Stimulated activated memory B cell treated with anti-CD40 and anti-IgM and Interleukin-4, amounts not matched to agents 10 μg/mL and 1 μg/mL and 100 μg/mL, for 72 hours (primary cell): ENCODE measurements at regions not wholly inside any gene's neighbourhood (a gene's known extent, or its start where the extent isn't known, plus 50 kb on each side); places are given as distances from the start of the nearest gene placed in this dataset.
"Not testable (repeated sequence)": the region's sequence is repeated elsewhere in the genome, so short reads cannot be mapped to it uniquely, and the experiment has no call there.

Source experiments
- ATAC-seq: fragments of 150-1000 bp; cut with Tn5 transposase; 2 replicates; pipeline ENCODE4 v1.10.0; 2021
- H3K27ac Mint-ChIP-seq: one replicate; pipeline ENCODE4 v1.8.0; 2022; ENCODE audit warnings: mild to moderate bottlenecking, mixed read lengths
- H3K27me3 Mint-ChIP-seq: one replicate; pipeline ENCODE4 v1.8.0; 2022; ENCODE audit warnings: mixed read lengths
- H3K36me3 Mint-ChIP-seq: one replicate; pipeline ENCODE4 v1.8.0; 2022; ENCODE audit warnings: mixed read lengths
- H3K4me1 Mint-ChIP-seq: one replicate; pipeline ENCODE4 v1.8.0; 2022; ENCODE audit warnings: mixed read lengths
- H3K4me3 Mint-ChIP-seq: one replicate; pipeline ENCODE4 v1.8.0; 2022; ENCODE audit warnings: mild to moderate bottlenecking, moderate library complexity, mixed read lengths
- H3K9me3 Mint-ChIP-seq: one replicate; pipeline ENCODE4 v1.8.0; 2022; ENCODE audit warnings: mixed read lengths

DNA sequence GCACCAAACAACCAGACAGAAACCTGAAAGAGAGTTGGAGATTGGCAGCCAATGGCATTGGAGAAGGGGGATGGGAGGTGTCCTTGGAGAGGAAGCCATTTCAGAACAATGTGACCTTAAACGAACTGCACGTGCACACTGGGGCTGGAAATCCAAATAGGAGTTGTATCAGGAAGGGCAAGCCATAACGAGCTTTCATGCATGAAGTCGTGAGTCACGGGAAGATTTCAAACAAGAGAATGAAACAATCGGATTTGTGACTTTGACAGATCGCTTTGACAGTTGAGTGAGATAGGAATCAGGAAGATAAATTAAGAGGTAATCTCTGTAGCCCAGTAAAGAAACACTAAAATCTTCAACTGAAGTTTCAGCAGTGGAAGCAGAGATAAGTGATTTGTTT is 445.8 kb upstream of the ZP4 start:
- H3K27me3 Mint-ChIP-seq = no peaks in the 10 kb centered on the region
- H3K9me3 Mint-ChIP-seq = peaks cover 14% of the 10 kb centered on the region
- H3K4me3 Mint-ChIP-seq = no peak overlapping the region
- no peaks in the 10 kb centered on the region for H3K36me3 Mint-ChIP-seq
- H3K4me1 Mint-ChIP-seq = no peaks in the 10 kb centered on the region
- no peak overlapping the region for H3K27ac Mint-ChIP-seq
- no peak for ATAC-seq

- Mint-ChIP-seq H3K27me3 (no peaks in the 10 kb centered on the region), H3K9me3 (peaks cover 11% of the 10 kb centered on the region)
Measured at GRCh38 chr1:238334170-238334569, 443.4 kb upstream of the ZP4 start.

GRCh38 chr1:238331557-238331956 is 440.8 kb upstream of the ZP4 start:
- H3K4me3 Mint-ChIP-seq = no peak overlapping the region
- peaks cover 7% of the 10 kb centered on the region for H3K9me3 Mint-ChIP-seq
- no peaks in the 10 kb centered on the region for H3K27me3 Mint-ChIP-seq
- H3K36me3 Mint-ChIP-seq = no peaks in the 10 kb centered on the region
- ATAC-seq = no peak
- H3K27ac Mint-ChIP-seq = no peak overlapping the region
- H3K4me1 Mint-ChIP-seq = no peaks in the 10 kb centered on the region

More at GRCh38 chr1:238334170-238334569, 443.4 kb upstream of the ZP4 start:
- H3K27ac Mint-ChIP-seq = no peak overlapping the region
- H3K4me1 Mint-ChIP-seq = no peaks in the 10 kb centered on the region
- ATAC-seq = no peak
- H3K36me3 Mint-ChIP-seq = no peaks in the 10 kb centered on the region
- no peak overlapping the region for H3K4me3 Mint-ChIP-seq

- no peaks in the 10 kb centered on the region for H3K36me3 Mint-ChIP-seq
- H3K27ac Mint-ChIP-seq = no peak overlapping the region
- ATAC-seq = no peak
- H3K4me3 Mint-ChIP-seq = no peak overlapping the region
- H3K4me1 Mint-ChIP-seq = no peaks in the 10 kb centered on the region
- H3K27me3 Mint-ChIP-seq = no peaks in the 10 kb centered on the region
- peaks cover 3% of the 10 kb centered on the region for H3K9me3 Mint-ChIP-seq
Measured at GRCh38 chr1:238329671-238330070, 438.9 kb upstream of the ZP4 start.

- not testable (repeated sequence) for ATAC-seq, H3K36me3 Mint-ChIP-seq, H3K4me3 Mint-ChIP-seq, H3K27me3 Mint-ChIP-seq, H3K4me1 Mint-ChIP-seq, H3K9me3 Mint-ChIP-seq, H3K27ac Mint-ChIP-seq
Measured at GRCh38 chr1:238327033-238327432, 436.3 kb upstream of the ZP4 start.

DNA sequence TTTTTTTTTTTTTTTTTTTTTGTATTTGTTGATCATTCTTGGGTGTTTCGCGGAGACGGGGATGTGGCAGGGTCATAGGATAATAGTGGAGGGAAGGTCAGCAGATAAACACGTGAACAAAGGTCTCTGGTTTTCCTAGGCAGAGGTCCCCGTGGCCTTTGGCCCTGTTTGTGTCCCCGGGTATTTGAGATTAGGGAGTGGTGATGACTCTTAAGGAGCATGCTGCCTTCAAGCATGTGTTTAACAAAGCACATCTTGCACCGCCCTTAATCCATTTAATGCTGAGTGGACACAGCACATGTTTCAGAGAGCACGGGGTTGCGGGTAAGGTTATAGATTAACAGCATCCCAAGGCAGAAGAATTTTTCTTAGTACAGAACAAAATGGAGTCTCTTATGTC is 435.8 kb upstream of the ZP4 start:
- not testable (repeated sequence) for ATAC-seq, H3K27ac Mint-ChIP-seq, H3K4me3 Mint-ChIP-seq, H3K36me3 Mint-ChIP-seq, H3K9me3 Mint-ChIP-seq, H3K27me3 Mint-ChIP-seq, H3K4me1 Mint-ChIP-seq

DNA sequence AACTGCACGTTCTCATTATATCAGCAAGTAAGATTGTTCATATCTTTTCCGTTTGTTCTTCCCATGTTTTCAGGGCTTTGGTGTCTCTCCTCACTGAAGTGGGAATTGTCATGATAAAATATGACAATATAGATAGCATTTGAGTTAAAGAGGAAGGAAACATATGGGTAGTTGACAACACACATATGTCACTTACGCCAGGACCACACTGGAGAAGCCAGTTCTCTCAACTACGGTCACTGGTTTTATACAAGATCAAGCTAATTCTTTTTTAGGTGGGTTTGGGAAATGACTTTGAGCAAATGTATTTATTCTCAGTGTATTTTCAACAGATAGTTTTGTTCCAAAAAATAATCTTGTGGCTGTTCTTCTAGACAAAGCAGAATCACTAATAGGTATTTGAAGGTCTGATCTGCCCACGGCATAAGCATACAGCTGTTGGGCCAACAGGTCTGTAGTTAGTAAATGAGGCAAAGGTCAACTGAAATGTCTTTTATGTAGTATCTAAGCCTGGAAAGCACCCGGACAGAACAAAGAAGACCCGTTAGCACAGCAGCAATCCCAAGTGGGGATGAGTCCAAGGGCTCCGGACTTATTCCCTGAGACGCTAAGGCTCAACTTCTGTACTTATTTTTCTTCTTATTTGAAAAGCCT is 433.6 kb upstream of the ZP4 start:
- Mint-ChIP-seq H3K27me3 (no peaks in the 10 kb centered on the region), H3K9me3 (peaks cover 10% of the 10 kb centered on the region), H3K4me3 (no peak overlapping the region), H3K36me3 (no peaks in the 10 kb centered on the region), H3K27ac (no peak overlapping the region), H3K4me1 (no peaks in the 10 kb centered on the region)
- no peak for ATAC-seq

GRCh38 chr1:238323490-238323889 is 432.8 kb upstream of the ZP4 start:
- ATAC-seq = no peak
- H3K4me3 Mint-ChIP-seq = no peak overlapping the region
- H3K9me3 Mint-ChIP-seq = peaks cover 10% of the 10 kb centered on the region
- no peaks in the 10 kb centered on the region for H3K36me3 Mint-ChIP-seq
- H3K4me1 Mint-ChIP-seq = no peaks in the 10 kb centered on the region
- H3K27ac Mint-ChIP-seq = no peak overlapping the region
- no peaks in the 10 kb centered on the region for H3K27me3 Mint-ChIP-seq

- Mint-ChIP-seq H3K4me1 (no peaks in the 10 kb centered on the region), H3K4me3 (no peak overlapping the region), H3K36me3 (no peaks in the 10 kb centered on the region), H3K27ac (no peak overlapping the region), H3K27me3 (no peaks in the 10 kb centered on the region), H3K9me3 (peaks cover 10% of the 10 kb centered on the region)
- no peak for ATAC-seq
Measured at GRCh38 chr1:238319957-238320356, 429.2 kb upstream of the ZP4 start.

DNA sequence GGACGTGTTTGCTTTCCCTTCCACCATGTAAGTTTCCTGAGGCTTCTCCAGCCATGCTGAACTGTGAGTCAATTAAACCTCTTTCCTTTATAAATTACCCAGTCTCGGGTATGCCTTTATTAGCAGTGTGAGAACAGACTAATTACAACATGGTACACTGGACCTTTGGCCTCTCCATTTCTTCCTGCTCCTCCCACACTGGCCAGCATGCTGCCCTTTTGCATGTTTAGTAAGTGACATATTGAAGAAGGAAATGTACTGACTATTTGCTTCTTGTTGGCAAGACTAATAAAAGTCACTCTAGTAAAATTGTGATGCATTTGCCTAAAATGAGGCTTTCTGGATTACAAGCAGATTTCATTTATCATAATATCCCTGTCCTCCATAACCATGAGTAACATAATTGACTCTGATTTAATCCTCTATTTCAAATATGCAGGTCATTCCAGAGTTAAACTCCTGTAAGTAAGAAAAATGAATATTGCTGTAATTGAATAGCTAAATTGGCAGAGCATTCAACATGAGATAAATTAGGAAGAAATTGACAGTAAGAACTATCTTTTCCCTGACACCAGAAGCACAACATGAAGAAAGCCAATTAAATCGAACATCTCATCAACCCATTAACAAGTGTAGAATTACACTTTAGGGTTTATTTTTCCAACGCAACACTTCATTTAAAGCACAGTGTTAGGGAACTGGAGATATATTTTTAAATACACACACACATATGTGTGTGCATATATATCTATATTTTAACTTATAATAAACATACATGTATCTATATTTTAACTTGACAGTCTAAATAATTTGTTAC is 427.8 kb upstream of the ZP4 start:
- Mint-ChIP-seq H3K4me1 (no peaks in the 10 kb centered on the region), H3K9me3 (peaks cover 10% of the 10 kb centered on the region), H3K36me3 (no peaks in the 10 kb centered on the region), H3K27ac (no peak overlapping the region), H3K4me3 (no peak overlapping the region), H3K27me3 (no peaks in the 10 kb centered on the region)
- ATAC-seq = no peak

DNA sequence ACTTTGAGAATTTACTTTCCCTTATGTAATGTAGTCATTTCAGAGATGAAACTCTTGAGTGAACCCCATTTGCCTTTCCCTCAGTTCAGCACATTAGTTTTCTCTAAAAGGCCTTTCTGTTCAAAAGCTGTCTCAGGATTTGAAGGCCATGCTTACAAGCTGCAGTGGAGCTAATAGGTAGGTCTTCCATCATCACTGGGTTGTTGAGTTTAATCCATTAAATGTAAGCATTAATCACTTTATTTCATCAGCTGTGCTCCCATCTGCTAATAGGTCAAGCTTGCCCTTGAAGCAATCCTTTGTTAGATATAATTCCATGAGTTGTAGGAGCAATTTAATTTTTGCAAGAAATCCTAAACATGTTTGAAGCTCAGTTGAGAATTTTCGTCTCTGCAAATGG is 422.2 kb upstream of the ZP4 start:
- Mint-ChIP-seq H3K27me3 (no peaks in the 10 kb centered on the region), H3K4me1 (no peaks in the 10 kb centered on the region), H3K27ac (no peak overlapping the region), H3K9me3 (peaks cover 11% of the 10 kb centered on the region), H3K36me3 (no peaks in the 10 kb centered on the region), H3K4me3 (no peak overlapping the region)
- ATAC-seq = no peak

- no peaks in the 10 kb centered on the region for H3K27me3 Mint-ChIP-seq
- H3K4me1 Mint-ChIP-seq = no peaks in the 10 kb centered on the region
- no peak for ATAC-seq
- H3K27ac Mint-ChIP-seq = no peak overlapping the region
- peaks cover 11% of the 10 kb centered on the region for H3K9me3 Mint-ChIP-seq
- no peaks in the 10 kb centered on the region for H3K36me3 Mint-ChIP-seq
- no peak overlapping the region for H3K4me3 Mint-ChIP-seq
Measured at GRCh38 chr1:238306411-238306810, 415.7 kb upstream of the ZP4 start.

DNA sequence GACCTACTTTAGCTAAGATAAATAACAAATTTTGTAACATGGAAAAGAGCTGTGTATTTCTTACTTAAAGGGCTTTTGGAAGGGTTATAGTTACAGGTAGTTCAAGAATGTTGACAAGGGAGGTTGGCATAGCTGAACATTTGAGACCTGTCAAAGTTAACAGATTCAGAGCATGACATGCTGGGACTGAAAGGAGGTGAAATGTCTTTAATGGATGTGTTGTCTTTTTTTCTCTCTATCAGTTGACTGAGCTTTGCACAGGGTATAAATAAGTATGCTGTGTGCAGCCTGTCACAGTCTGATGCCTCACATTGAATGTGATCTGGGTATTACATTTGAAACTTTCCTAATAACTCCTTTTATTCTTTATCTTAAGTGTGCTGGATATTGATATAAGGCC is 411.9 kb upstream of the ZP4 start:
- Mint-ChIP-seq H3K4me3 (no peak overlapping the region), H3K4me1 (no peaks in the 10 kb centered on the region), H3K36me3 (no peaks in the 10 kb centered on the region), H3K27me3 (no peaks in the 10 kb centered on the region), H3K27ac (no peak overlapping the region), H3K9me3 (peaks cover 6% of the 10 kb centered on the region)
- ATAC-seq = no peak

GRCh38 chr1:238296371-238296770 is 405.6 kb upstream of the ZP4 start:
- Mint-ChIP-seq H3K4me1 (no peaks in the 10 kb centered on the region), H3K27me3 (no peaks in the 10 kb centered on the region), H3K36me3 (no peaks in the 10 kb centered on the region), H3K27ac (no peak overlapping the region), H3K9me3 (peaks cover 4% of the 10 kb centered on the region), H3K4me3 (no peak overlapping the region)
- ATAC-seq = no peak

GRCh38 chr1:238293075-238293474 is 402.4 kb upstream of the ZP4 start:
- H3K27ac Mint-ChIP-seq = no peak overlapping the region
- H3K27me3 Mint-ChIP-seq = no peaks in the 10 kb centered on the region
- no peak overlapping the region for H3K4me3 Mint-ChIP-seq
- no peaks in the 10 kb centered on the region for H3K4me1 Mint-ChIP-seq
- ATAC-seq = no peak
- no peaks in the 10 kb centered on the region for H3K36me3 Mint-ChIP-seq
- H3K9me3 Mint-ChIP-seq = peaks cover 7% of the 10 kb centered on the region

DNA sequence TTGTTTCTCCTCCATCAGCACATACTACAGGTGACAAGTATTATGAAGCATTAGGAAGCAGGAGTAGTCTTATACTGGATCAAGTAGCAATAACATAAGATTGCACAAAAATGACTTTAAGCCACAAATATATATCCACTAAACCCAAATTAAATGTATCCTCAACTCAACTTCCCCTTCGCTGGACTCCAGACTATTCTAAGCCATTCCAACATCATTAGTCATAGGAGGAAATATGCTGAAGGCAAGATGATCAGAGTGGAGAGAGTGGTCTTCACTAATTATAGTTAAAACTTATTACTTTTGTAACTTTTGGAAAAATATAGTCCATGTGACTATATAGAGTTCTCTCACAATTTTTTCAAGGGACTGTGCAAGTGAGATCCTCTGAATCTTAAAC is 390.7 kb upstream of the ZP4 start:
- peaks cover 4% of the 10 kb centered on the region for H3K9me3 Mint-ChIP-seq
- no peak overlapping the region for H3K27ac Mint-ChIP-seq
- ATAC-seq = no peak
- no peaks in the 10 kb centered on the region for H3K4me1 Mint-ChIP-seq
- no peaks in the 10 kb centered on the region for H3K36me3 Mint-ChIP-seq
- H3K27me3 Mint-ChIP-seq = no peaks in the 10 kb centered on the region
- no peak overlapping the region for H3K4me3 Mint-ChIP-seq
